Calu3 (cell line): ENCODE measurements at regions not wholly inside any gene's neighbourhood (a gene's known extent, or its start where the extent isn't known, plus 50 kb on each side); places are given as distances from the start of the nearest gene placed in this dataset.

ENCODE experiments used
- BruUV-seq: library from RNA; stranded (reverse); fragments of 400-500 nt; replicated peaks from 2 replicates; lab custom pipeline; 2021; lab: Mats Ljungman, UMichigan
- CTCF ChIA-PET: fragments of 300-600 bp; sonication (Branson Sonifier 250); formaldehyde crosslinking; loops from one replicate; lab custom pipeline; 2022; ENCODE audit warnings: antibody characterized with exemption; lab: Charles Lee
- DNase-seq: peaks from one replicate; pipeline ENCODE4 v3.0.0; 2022
- H3K27ac Mint-ChIP-seq: one replicate; pipeline ENCODE4 v1.8.0; 2022; ENCODE audit warnings: mixed read lengths; ENCODE audit not compliant: unreplicated experiment
- H3K27me3 Mint-ChIP-seq: one replicate; pipeline ENCODE4 v1.8.0; 2022; ENCODE audit warnings: mixed read lengths; ENCODE audit not compliant: unreplicated experiment
- H3K36me3 Mint-ChIP-seq: one replicate; pipeline ENCODE4 v1.8.0; 2022; ENCODE audit warnings: mild to moderate bottlenecking, moderate library complexity, mixed read lengths; ENCODE audit not compliant: insufficient read depth, unreplicated experiment
- H3K4me1 Mint-ChIP-seq: one replicate; pipeline ENCODE4 v1.8.0; 2022; ENCODE audit warnings: mild to moderate bottlenecking, low read depth, mixed read lengths; ENCODE audit not compliant: unreplicated experiment
- H3K4me3 Mint-ChIP-seq: one replicate; pipeline ENCODE4 v1.8.0; 2022; ENCODE audit warnings: mild to moderate bottlenecking, low read depth, moderate library complexity, mixed read lengths; ENCODE audit not compliant: unreplicated experiment
- H3K9me3 Mint-ChIP-seq: one replicate; pipeline ENCODE4 v1.8.0; 2022; ENCODE audit warnings: low read depth, mixed read lengths; ENCODE audit not compliant: unreplicated experiment
- intact Hi-C: fragments of 100-400 bp; cut with micrococcal nuclease; formaldehyde crosslinking; loops from one replicate; pipeline ENCODE4 v1.10.0; 2022; ENCODE audit not compliant: unreplicated experiment
- TF ChIP-seq, protein P1 (sequence below): fragments of 200-600 bp; IDR thresholded peaks from one replicate; pipeline ENCODE4 v1.8.0; 2022; ENCODE audit warnings: antibody characterized with exemption; ENCODE audit not compliant: unreplicated experiment

DNA sequence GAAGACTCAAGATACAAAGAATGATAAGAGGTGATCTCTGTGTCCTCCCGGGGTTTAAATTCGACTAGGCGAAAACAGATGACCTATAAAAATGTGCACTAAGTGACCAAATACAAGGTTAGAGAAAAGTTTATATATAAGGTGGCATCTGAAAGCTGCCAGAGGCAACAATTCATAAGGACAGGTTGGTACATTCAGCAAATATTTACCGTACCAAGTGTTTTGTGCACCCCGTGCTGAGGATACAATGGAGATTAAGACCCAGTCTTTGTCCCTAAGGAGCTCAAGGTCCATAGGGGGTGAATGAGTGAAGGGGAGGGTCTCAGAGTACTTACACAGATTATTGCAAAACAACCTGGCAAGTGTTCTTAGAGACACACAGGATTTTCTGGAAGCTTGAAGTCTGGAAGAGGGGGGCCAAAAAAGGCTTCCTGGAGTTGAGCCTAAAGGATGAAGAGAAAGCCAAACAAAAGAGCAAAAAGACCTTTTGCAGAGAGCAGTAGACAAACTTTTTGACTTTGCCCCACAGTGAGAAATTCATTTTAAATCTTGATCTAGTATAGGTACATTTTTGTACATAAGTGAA lies 71.4 kb upstream of the LRIG1 start:
- TF ChIP-seq, protein P1, sequence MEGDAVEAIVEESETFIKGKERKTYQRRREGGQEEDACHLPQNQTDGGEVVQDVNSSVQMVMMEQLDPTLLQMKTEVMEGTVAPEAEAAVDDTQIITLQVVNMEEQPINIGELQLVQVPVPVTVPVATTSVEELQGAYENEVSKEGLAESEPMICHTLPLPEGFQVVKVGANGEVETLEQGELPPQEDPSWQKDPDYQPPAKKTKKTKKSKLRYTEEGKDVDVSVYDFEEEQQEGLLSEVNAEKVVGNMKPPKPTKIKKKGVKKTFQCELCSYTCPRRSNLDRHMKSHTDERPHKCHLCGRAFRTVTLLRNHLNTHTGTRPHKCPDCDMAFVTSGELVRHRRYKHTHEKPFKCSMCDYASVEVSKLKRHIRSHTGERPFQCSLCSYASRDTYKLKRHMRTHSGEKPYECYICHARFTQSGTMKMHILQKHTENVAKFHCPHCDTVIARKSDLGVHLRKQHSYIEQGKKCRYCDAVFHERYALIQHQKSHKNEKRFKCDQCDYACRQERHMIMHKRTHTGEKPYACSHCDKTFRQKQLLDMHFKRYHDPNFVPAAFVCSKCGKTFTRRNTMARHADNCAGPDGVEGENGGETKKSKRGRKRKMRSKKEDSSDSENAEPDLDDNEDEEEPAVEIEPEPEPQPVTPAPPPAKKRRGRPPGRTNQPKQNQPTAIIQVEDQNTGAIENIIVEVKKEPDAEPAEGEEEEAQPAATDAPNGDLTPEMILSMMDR = no peak
- Mint-ChIP-seq H3K4me3 (no peak overlapping the region), H3K36me3 (no peaks in the 10 kb centered on the region), H3K4me1 (peaks cover 3% of the 10 kb centered on the region), H3K27me3 (no peaks in the 10 kb centered on the region), H3K9me3 (no peaks in the 10 kb centered on the region), H3K27ac (no peak overlapping the region)
- CTCF ChIA-PET = no interaction called here
- intact Hi-C loops = no loop called here
- DNase-seq = no peak
- BruUV-seq = no TSS peak

DNA sequence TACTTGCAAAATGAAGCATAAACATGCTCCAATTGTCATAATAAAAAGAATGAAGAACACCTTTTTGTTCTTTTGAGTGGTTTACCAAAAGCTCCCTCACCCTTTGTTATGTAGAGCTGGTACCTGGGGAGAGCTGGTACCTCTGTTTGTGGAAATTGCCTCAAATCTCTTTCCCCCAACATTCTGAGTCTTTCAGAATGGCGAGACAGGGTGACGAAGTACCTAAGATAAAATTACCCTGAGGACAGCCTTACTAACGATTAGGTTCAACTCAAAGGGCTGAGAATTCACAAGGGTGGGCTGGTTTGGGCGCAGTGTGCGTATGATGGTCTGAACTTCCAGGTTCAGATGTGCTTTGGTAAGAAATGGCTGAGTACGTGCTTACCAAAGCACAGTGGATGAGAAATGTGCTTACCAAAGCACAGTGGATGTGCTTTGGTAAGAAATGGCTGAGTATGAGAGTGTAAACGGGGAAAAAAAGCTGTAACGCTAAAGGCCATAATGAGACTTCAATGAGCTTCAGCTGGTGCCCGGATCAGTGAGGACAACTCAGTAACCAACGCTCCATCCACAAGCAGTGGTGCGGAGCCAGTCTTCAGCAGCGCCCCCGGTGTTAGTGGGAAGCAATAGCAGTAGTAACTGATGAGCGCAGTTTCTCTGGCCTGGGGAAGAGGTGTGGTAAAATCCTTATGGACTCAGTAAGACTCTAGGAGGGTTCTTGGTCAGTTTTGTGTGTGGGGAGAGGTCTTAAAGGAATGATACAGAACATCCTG lies 72.3 kb upstream of the LRIG1 start:
- no peaks in the 10 kb centered on the region for H3K27me3 Mint-ChIP-seq
- peaks cover 10% of the 10 kb centered on the region for H3K4me1 Mint-ChIP-seq
- no peak overlapping the region for H3K27ac Mint-ChIP-seq
- CTCF ChIA-PET = no interaction called here
- no peaks in the 10 kb centered on the region for H3K9me3 Mint-ChIP-seq
- TF ChIP-seq, protein P1 = no peak
- H3K4me3 Mint-ChIP-seq = no peak overlapping the region
- DNase-seq = peak; percentile 9
- intact Hi-C loops = no loop called here
- BruUV-seq = no TSS peak
- no peaks in the 10 kb centered on the region for H3K36me3 Mint-ChIP-seq

DNA sequence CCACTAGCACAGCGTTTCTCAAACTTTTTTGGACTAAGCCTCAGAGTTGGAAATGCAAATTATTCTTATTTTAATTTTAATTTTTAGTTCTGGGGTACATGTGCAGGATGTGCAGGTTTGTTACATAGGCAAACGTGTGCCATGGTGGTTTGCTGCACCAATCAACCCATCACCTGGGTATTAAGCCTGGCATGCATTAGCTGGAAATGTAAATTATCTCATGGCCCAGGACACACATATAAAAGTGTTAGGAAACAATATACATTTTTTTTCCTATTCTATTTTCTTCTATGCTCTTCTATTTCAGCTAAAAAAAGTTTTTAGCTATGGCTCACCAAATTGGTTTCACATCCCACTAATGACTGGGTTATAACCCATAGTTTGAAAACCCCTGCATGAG lies 73.3 kb upstream of the LRIG1 start:
- no peak for DNase-seq
- H3K4me3 Mint-ChIP-seq = no peak overlapping the region
- H3K4me1 Mint-ChIP-seq = peaks cover 10% of the 10 kb centered on the region
- TF ChIP-seq, protein P1 = no peak
- H3K9me3 Mint-ChIP-seq = peaks cover 4% of the 10 kb centered on the region
- H3K36me3 Mint-ChIP-seq = no peaks in the 10 kb centered on the region
- no peak overlapping the region for H3K27ac Mint-ChIP-seq
- peaks cover 9% of the 10 kb centered on the region for H3K27me3 Mint-ChIP-seq
- CTCF ChIA-PET = no interaction called here
- no TSS peak for BruUV-seq
- intact Hi-C loops = no loop called here

DNA sequence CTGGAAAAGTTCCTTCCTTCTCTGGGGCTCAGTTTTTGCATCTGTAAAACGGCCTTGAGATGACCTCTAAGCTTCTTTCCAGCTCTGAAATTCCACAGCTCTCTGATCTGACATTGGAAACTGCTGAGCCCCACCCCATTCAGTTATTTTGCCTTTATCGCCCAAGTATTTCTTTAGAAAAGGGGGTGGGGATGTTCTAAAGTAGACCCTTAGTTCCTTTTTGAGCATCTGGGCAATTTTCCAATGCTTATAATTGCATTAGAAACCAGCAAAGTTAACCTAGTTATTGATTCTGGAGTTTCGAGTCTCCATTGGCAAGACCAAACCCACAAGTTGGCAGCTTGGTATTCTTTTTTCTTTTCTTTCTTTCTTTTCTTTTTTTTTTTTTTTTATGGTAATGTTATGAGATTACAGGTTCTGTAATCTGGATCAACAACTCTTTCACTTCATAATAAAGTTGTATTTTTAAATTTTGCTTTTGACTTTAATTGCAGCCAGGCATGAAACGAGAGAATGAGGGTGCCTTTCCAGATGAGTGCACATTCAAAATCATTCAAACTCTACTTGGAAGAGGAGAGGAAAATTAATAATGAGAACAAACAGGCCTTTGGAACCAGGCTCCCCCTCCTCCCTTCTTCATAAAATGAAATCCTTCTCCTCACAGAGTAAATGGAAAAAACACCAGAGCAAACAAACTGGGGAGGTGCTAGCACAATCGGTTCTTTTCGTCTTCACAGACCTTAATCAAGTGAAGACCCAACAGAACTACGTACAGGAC lies 76.8 kb upstream of the LRIG1 start:
- Mint-ChIP-seq H3K27me3 (peaks cover 16% of the 10 kb centered on the region), H3K9me3 (peaks cover 4% of the 10 kb centered on the region), H3K4me1 (peaks cover 10% of the 10 kb centered on the region), H3K4me3 (no peak overlapping the region), H3K27ac (no peak overlapping the region), H3K36me3 (no peaks in the 10 kb centered on the region)
- no peak for DNase-seq
- intact Hi-C loops = no loop called here
- CTCF ChIA-PET = no interaction called here
- BruUV-seq = no TSS peak
- TF ChIP-seq, protein P1 = no peak
